Coronary artery (tissue), 2 donors: ENCODE measurements at regions not wholly inside any gene's neighbourhood (a gene's known extent, or its start where the extent isn't known, plus 50 kb on each side); places are given as distances from the start of the nearest gene placed in this dataset.

Experiments used
- DNase-seq: peaks from one replicate; pipeline ENCODE4 v3.0.0-alpha.2; 2017; ENCODE audit warnings: low spot score
- H3K27ac ChIP-seq, 2 donors: fragments of 200-600 bp; sonication (generic); one replicate each; pipeline ENCODE4 v1.5.1; 2016 to 2019
- H3K4me3 ChIP-seq: fragments of 200-600 bp; sonication (generic); 2 replicates; pipeline ENCODE4 v1.5.1; 2016; ENCODE audit warnings: mild to moderate bottlenecking, moderate library complexity
- CTCF ChIP-seq: fragments of 200-600 bp; sonication (generic); IDR thresholded peaks from one replicate; pipeline ENCODE4 v1.5.1; 2019; ENCODE audit warnings: antibody characterized with exemption

- TF ChIP-seq CTCF = peak; percentile 45
- no peak overlapping the region for H3K27ac ChIP-seq
- no peak overlapping the region for H3K4me3 ChIP-seq
- DNase-seq = no peak
Measured at GRCh38 chr5:148733601-148734438, 79.5 kb upstream of the HTR4 start.

- no peak for DNase-seq
- TF ChIP-seq CTCF = no peak
Measured at GRCh38 chr5:148734518-148734917, 80.2 kb upstream of the HTR4 start.

GRCh38 chr5:148735301-148735835, 81.0 kb upstream of the HTR4 start:
- TF ChIP-seq CTCF = no peak
- Histone ChIP-seq H3K27ac (no peak overlapping the region), H3K4me3 (no peak overlapping the region)
- DNase-seq = no peak

More at GRCh38 chr5:148734518-148734917, 80.2 kb upstream of the HTR4 start:
- no peak overlapping the region for H3K27ac ChIP-seq
- no peak overlapping the region for H3K4me3 ChIP-seq

GRCh38 chr5:148739023-148739422, 84.7 kb upstream of the HTR4 start:
- H3K27ac ChIP-seq = no peak overlapping the region
- H3K4me3 ChIP-seq = no peak overlapping the region
- TF ChIP-seq CTCF = no peak

GRCh38 chr5:148739524-148739923, 85.2 kb upstream of the HTR4 start:
- DNase-seq = no peak
- Histone ChIP-seq H3K4me3 (no peak overlapping the region), H3K27ac (no peak overlapping the region)
- no peak for TF ChIP-seq CTCF

More at GRCh38 chr5:148739023-148739422, 84.7 kb upstream of the HTR4 start:
- no peak for DNase-seq

- DNase-seq = no peak
- Histone ChIP-seq H3K27ac (no peak overlapping the region), H3K4me3 (no peak overlapping the region)
Measured at GRCh38 chr5:148740079-148740858, 85.9 kb upstream of the HTR4 start.

More at GRCh38 chr5:148740079-148740858, 85.9 kb upstream of the HTR4 start:
- TF ChIP-seq CTCF = no peak
